ENCODE measurements at regions not wholly inside any gene's neighbourhood (a gene's known extent, or its start where the extent isn't known, plus 50 kb on each side); places are given as distances from the start of the nearest gene placed in this dataset.

DNA sequence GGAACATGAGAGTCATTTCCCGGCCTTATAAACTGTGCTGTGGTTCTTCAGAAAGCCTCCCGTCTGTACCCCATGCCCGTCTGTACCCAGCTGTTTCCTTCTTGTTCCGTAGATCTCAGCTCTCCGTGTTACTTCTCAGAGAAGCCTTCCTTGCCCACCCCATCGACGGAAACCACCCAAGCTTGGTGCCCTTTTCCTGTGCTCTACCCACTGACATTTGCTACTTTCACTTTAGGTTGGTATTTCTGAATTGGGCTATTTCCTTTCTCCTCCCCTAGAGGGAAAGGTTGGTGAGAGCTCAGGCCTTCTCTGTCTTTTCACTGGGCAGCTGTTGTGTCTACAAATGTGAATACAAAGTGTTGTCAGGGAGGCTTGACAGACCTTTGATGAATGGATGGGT lies 764.5 kb upstream of the ADAMTS16 start:
- no peak for DNase-seq (ENCODE audit: low read depth in 2 of 2)

GRCh38 chr5:4383102-4383501 lies 757.0 kb upstream of the ADAMTS16 start:
- DNase-seq (ENCODE audit: low read depth in 2 of 2): no peak

- DNase-seq (ENCODE audit: low read depth in 2 of 2): no peak
These were observed 756.5 kb upstream of the ADAMTS16 start for GRCh38 chr5:4383518-4384198.

DNA sequence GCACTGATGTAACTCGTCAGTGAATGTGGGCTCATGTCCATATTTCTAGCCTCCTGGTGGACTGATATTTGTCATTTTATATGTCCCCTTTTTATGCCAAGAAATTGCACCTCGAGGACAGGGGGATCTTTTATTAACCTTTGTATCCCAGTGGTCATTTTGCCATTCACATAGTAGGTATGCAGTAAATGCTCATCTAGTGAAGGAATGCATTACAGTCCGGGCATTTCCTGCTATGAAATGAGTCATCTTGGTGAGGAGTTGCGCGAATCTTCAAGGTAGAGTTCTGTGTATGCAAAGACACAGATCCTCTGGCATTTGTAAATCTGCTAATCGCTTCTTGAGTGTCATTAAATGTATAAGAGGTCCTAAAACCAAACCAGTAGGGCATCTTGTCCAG lies 755.5 kb upstream of the ADAMTS16 start:
- DNase-seq (ENCODE audit: low read depth in 2 of 2): no peak

DNA sequence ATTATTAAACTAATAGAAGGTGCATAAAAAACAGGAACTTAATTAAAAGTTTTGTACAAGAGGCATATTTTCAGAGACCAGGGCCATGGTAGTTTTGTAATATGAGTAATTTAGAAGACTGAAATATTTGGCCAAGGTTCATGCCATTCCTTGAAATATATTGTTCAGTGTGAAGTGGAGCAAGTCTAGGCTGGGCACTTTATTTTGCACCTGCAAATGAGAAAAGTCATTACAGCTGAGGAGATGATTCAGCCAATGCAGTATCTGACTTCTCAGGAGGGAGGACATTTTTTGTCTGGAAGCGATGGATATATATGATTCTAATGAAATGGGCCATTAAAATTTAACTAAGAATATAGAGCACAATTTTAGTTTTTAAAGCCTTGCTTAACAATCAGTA lies 754.0 kb upstream of the ADAMTS16 start:
- no peak for DNase-seq (ENCODE audit: low read depth in 2 of 2)

DNA sequence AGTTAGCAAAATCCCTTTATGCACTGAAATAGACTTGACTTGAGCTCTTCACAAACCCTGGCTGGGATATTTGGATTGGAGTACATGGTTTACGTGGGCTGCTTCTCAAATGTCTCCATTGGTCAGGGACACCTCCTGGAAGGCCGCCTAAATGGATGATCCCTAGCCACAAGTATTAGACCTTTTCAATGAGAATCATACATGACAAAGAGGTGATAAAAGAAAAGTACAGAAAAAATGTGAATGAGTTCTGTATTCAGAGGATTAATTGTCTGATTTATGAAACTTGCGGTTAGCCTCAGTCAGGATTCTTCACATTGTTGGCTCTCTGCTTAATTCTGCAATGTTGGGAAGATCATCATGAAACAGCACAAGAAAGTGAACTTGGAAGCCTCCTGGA lies 752.8 kb upstream of the ADAMTS16 start:
- DNase-seq (ENCODE audit: low read depth in 2 of 2): no peak

- no peak for DNase-seq (ENCODE audit: low read depth in 2 of 2)
These were observed 744.4 kb upstream of the ADAMTS16 start for GRCh38 chr5:4395752-4396151.

DNA sequence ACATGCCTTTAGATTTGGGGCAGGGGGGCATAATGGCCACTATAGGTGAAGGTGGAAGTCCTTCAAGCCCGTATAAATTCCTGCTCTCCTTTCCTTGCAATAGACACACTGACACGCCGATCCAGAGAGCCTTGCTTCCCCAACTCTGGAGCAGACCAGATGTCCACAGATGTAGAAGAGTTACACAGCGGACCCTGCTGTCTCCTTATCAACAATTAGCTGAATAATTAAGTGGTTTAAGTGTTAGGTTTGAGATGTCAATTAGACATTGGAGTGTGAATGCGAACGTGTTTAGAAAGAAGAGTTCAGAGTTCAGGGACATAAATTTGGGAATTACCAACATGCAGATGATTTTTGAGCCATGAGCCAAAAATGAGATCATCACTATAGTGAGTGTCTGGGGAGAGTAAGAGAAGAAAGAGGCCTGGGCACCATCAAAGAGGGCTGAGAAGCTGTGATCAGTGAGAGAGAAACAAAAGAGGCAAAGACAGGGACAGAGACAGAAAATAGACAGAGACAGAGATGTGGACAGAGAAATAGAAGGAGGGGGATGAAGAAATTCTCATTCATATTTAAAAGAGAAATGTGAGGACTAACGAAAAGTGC lies 734.4 kb upstream of the ADAMTS16 start:
- no peak for DNase-seq (ENCODE audit: low read depth in 2 of 2)

- no peak for DNase-seq (ENCODE audit: low read depth in 2 of 2)
These were observed 730.0 kb upstream of the ADAMTS16 start for GRCh38 chr5:4410151-4410550.

GRCh38 chr5:4411664-4412063 lies 728.5 kb upstream of the ADAMTS16 start:
- no peak for DNase-seq (ENCODE audit: low read depth in 2 of 2)

DNA sequence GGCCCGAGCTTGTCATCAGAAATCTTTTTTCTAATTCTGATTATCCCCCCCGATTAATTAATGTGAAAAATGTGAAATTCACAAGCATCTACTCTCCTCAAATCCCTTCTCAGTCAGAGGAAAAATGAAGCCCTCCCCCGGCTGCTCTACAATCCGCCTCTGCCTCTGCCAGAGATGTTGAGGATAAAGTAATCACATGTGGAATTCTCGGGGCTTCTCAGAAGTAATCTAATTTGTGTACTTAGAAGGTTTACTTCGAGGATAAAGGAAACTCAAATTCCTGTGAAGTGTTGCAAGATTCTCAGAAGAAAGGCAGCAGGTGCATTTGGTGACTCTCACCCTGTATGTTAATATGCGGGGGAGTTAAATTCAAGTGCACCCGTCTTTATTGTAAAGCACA lies 726.1 kb upstream of the ADAMTS16 start:
- DNase-seq (ENCODE audit: low read depth in 2 of 2): no peak

DNA sequence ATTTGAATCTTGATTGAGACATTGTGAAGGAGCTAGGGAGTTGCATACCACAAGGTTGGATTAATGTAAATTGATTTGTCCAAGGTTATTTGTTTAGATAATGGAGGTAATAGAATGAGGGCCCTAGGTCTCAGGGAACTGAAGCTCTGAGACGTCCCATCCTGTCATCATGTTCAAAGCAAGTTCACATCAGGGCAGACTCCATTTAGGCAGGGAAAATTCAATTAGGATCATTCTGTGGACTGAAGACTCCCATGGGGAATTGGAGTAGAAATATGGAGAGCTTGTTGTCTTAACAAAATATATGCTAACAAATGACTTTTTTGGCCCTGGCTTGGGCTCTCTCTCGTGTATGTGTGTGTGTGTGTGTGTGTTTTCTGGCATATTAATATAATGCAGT lies 722.0 kb upstream of the ADAMTS16 start:
- DNase-seq (ENCODE audit: low read depth in 2 of 2): no peak

- no peak for DNase-seq (ENCODE audit: low read depth in 2 of 2)
These were observed 720.8 kb upstream of the ADAMTS16 start for GRCh38 chr5:4419281-4419680.

DNA sequence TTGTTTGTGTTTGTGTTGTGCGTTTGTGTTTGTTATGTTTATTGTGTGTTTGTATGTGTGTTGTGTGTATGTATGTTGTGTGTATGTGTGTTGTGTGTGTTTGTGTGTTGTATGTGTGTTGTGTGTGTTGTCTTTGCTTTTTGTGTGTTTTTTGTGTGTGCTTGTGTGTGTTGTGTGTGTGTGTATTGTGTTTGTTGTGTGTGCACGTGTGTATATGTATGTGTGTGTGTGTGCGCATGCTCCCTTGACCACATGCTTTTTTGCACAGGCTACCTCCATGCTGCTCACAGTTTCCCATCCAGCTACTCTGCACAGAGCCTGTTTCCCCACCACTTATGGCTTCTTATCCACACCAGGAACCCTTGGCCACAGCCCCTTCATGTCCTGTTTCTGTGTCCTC lies 720.0 kb upstream of the ADAMTS16 start:
- DNase-seq (ENCODE audit: low read depth in 2 of 2): no peak

- DNase-seq (ENCODE audit: low read depth in 2 of 2): no peak
These were observed 719.4 kb upstream of the ADAMTS16 start for GRCh38 chr5:4420681-4421080.

GRCh38 chr5:4422247-4422646 lies 717.9 kb upstream of the ADAMTS16 start:
- DNase-seq (ENCODE audit: low read depth in 2 of 2): no peak

GRCh38 chr5:4424895-4425294 lies 715.2 kb upstream of the ADAMTS16 start:
- DNase-seq (ENCODE audit: low read depth in 2 of 2): no peak

DNA sequence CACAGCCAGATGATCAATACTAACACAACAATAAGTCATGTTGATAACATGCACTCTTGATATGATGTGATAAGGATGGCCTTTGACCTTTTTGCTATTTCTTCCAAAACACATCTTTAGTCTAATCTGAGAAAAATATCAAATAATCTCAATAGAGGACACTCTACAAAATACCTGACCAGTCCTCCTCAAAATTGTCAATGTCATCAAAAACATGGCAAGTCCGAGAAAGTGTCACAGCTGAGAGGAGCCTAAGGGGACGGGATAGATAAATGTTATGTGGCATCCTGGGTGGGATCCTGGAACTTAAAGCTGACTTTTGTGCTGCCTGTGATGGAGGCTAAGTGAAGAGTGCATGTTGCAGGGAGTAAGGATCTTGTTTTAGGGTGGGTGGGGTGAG lies 699.6 kb upstream of the ADAMTS16 start:
- no peak for DNase-seq (ENCODE audit: low read depth in 2 of 2)

DNA sequence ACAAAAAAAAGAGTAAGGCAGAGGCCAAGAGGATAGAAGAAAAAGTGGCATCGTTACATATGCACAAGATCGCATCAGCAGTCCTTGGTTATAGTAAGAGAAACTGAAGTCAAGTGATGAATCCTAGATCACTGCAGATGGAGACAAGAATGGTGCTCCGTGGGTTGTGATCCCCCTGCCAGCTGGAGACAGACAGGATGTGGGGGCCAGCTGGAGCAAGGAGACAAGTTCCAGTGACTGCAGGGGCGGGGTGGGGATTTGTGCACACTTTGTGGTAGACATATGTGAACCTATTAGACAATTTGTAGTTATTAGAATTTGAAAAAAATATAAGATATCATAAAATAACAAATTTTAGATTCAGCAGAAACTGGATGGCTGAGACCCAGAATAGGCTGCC lies 697.9 kb upstream of the ADAMTS16 start:
- no peak for DNase-seq (ENCODE audit: low read depth in 2 of 2)

- no peak for DNase-seq (ENCODE audit: low read depth in 2 of 2)
These were observed 692.5 kb upstream of the ADAMTS16 start for GRCh38 chr5:4447657-4448056.

DNA sequence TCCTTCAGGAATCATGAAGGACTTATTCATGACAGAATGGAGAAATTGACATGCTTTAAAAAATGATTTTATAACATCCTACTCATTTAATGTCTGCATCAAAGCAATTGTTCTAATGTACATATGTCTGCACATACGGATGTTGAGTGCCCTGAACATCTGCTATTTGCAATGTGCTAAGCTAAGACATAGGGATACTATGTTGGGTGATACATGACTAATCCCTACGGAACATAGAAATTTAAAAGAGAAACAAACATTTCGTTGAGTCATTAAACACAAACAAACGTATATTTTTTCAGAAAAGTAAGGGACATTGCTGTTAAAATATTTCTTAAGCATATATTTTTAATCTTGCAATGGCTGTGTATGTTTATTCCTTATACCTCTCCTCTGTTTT lies 686.5 kb upstream of the ADAMTS16 start:
- no peak for DNase-seq (ENCODE audit: low read depth in 2 of 2)

- DNase-seq (ENCODE audit: low read depth in 2 of 2): no peak
These were observed 660.7 kb upstream of the ADAMTS16 start for GRCh38 chr5:4479426-4479825.

GRCh38 chr5:4480528-4481349 lies 659.4 kb upstream of the ADAMTS16 start:
- DNase-seq (ENCODE audit: low read depth in 2 of 2): no peak
